OCI-M1 (cell line): ENCODE measurements at regions not wholly inside any gene's neighbourhood (a gene's known extent, or its start where the extent isn't known, plus 50 kb on each side); places are given as distances from the start of the nearest gene placed in this dataset.

Source experiments
- DNase-seq: peaks from one replicate; lab custom pipeline; 2025; lab: John Stamatoyannopoulos, UW

GRCh38 chr4:43345323-43345925 lies 452.9 kb downstream of the GRXCR1 start:
- DNase-seq = no peak

GRCh38 chr4:43348591-43348990 lies 456.1 kb downstream of the GRXCR1 start:
- no peak for DNase-seq

DNA sequence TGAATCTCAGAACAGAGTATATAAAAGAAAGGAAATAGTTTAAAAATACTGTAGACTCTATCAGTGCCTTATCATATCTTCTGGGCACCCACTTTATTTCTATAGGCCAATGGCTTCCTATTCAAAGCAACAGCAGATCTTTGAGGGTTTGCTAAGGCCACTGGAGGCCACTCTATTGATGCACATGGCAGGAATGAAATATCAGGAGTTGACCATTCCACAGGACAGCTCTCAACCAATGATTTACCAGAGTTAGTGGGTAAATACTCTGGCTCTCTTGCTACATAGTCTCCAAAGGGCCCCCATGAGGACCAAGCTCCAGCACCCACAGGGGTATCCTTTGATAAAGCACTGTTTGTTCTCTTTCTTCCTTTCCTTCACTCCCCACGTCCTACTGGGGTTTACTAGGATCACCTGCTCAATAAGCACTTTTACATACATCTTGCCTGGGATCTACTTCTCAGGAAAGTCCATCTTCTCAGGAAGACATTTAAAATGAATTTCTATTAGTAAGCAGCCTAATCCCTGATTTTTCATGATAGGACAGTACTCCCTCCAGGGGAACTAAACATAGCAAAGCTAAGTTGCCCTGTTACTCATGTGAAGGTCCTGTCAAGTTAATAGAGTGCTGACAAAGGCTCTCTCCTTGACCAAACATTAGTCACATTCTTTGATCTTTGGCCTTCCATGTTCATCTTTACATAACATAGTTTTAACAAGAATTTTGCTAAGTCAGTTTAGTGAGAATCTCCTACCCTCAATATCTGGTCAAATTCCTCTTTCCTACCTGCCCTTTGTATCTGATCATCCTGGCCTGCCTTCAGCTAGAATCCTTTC lies 459.7 kb downstream of the GRXCR1 start:
- DNase-seq = no peak

GRCh38 chr4:43352859-43353258 lies 460.3 kb downstream of the GRXCR1 start:
- no peak for DNase-seq

DNA sequence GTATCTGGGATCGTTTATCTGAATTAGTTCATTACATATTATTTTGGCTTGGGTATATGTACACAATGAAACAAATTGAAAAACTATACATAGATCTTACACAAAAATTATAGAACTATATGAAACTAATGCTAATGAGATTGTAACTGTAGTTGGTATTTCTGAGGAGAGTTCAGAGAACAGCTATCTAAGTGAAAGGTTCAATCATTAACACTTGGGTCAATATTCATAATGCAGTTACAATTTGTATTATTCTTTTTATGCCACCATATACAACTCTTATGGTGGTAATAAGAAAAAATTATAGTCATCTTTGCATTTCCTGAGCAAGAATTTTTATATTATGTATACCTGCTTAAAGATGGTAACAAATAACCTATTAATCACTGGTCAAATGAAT lies 461.0 kb downstream of the GRXCR1 start:
- no peak for DNase-seq

GRCh38 chr4:43356786-43357185 lies 464.3 kb downstream of the GRXCR1 start:
- no peak for DNase-seq

DNA sequence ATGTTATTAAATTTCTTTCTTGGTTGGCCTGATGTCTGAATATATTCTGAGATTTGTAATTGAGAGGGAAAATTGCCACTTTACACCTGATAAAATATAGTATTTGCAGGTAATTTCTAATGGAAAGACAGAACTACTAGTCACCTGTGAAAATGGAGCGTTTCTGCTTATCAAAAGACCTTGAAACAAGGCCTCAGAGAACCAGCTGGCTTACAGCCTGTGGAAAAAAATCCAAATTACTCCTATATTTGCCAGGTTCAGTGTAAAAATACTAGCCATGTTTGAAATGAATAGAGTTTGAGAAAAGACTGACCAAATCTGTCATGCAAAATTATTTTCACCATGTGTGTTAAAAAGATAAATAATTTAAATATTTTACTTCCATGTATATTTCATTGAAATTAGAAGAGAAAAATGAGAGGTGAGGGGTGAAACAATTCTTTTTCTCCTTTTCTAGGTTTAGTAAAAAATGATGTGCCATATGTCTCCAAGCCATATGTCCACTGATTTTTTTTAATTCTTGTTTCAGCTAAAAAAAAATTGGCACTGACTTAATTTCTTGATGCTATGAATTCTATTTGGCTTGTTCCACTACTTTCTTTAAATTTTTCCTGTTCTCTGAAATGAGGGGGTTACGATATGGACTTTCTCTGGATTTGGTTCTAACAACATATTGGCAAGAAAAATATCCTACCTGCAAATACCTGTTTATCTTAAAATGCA lies 464.9 kb downstream of the GRXCR1 start:
- no peak for DNase-seq

GRCh38 chr4:43360296-43360695 lies 467.8 kb downstream of the GRXCR1 start:
- DNase-seq = no peak

DNA sequence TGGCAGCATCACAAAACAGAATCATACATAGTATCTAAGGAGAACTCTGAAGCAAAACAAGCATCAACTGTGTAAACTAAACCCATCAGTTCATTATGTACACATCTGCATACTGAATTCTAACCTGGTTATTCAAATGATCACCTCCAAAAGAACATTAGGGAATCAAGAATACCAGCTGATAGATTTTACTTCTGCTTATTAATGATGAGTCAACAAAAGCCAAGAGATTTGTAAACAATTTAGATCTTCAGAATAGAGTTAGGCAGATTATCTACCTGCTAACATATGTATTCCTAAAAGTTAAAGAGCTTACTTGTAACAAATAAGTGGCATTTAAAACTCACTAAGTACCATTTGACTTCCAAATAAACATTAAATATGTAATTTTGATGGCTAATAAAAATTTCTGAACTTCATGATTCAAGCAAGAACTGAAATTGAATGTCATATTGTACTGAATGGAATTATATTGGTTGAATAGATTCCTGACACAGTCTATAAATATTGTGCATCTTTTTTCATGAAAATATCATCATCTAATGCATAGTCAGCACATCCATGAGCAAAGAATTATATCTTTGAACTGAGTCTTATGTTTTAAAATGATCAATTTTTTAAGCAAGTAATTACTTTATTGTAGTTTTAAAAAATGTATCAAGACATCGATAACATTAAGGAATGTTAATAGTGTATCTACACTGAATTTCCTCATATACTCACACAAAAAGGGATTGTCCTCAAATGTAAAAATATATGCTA lies 470.5 kb downstream of the GRXCR1 start:
- no peak for DNase-seq

- DNase-seq = no peak
Measured at GRCh38 chr4:43369036-43369594, 476.6 kb downstream of the GRXCR1 start.

DNA sequence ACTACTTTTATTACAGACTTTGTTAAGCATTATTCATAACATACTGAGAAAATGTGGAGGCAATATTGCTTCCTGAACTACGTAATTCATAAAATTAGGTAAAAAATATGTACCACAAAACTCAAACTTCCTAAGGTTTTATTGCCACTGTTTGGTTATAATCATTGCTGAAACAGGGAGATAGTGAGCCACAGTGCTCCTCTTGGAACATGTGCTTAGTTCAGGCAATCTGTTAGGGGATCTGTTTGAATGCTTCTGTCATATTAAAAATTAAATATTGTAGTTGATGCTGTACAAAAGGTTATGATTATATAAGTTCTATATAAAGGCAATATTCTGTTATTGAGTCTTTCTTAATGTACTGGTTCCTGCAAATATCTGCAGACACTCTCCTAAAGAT lies 480.7 kb downstream of the GRXCR1 start:
- no peak for DNase-seq

GRCh38 chr4:43374216-43374751 lies 481.8 kb downstream of the GRXCR1 start:
- no peak for DNase-seq

DNA sequence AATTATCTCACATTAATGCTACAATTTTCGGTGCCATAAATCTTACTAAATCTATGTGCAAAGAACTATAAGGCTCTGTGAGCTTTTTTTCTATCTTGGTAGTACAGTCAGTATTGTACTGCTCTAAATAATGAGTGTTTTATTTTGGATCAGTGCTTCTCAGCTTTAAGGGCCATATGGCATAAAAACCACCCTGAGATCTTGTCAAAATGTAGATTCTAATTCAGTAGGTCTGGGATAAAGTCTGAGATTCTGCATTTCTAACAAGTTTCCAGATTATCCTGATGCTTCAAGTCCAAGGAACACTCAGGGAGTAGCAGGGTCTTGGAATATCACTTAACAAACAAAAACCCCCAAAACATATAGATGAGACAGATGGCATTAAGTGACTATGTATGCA lies 486.5 kb downstream of the GRXCR1 start:
- no peak for DNase-seq

- no peak for DNase-seq
Measured at GRCh38 chr4:43380093-43380492, 487.6 kb downstream of the GRXCR1 start.

DNA sequence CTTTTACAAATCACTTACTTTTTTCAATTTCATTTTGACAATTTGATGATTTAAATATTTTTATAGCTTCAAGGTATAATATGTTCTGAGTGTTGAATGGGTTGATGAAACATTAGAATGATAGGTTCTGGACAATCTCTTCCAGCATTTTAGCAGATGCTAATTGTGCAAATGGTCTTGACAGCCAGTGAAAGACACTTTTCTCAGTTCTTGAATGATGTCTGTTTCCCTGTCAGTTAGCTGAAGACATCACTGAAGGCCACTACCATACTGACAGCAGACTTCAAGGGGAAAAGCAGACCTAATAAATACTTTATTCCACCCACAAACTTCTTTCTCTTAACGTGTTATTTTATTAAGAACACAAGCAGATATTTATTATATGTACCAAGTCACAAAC lies 498.6 kb downstream of the GRXCR1 start:
- no peak for DNase-seq

DNA sequence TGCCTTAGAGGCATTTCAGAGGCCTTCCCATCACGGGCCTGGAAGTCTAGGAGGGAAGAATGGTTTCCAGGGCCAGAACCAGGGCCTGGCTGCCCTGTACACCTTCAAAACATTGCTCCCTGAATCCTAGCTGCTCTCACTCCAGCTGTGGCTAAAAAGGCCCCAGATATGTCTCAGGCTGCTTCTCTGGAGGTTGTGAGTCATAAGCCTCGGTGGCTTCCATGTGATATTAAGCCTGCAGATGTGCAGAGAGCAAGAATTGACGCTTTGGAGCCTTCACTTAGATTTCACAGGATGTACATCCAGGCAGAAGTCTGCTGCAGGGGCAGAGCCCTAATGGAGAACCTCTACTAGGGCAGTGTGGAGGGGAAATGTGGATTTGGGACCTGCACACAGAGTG lies 502.5 kb downstream of the GRXCR1 start:
- DNase-seq = no peak

DNA sequence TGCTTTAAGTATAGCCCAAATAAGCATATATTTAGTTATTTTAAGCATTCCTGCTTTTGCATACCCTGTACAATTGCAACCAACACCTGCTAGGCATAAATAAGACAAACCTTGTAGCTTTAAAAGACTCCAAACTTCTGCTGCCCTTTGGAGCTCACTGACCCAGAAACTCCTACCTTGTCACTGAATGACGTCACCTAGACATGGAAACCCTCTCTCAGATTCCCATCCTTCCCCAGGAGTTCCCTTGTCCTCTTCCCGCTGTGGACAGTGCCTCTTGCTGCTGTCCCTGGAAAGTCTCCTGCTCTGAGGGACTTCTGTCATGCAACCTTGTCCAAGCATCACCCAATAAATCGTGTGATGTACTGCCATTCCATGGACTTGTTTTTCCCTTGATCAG lies 507.2 kb downstream of the GRXCR1 start:
- DNase-seq = no peak

- DNase-seq = no peak
Measured at GRCh38 chr4:43402393-43402792, 509.9 kb downstream of the GRXCR1 start.

DNA sequence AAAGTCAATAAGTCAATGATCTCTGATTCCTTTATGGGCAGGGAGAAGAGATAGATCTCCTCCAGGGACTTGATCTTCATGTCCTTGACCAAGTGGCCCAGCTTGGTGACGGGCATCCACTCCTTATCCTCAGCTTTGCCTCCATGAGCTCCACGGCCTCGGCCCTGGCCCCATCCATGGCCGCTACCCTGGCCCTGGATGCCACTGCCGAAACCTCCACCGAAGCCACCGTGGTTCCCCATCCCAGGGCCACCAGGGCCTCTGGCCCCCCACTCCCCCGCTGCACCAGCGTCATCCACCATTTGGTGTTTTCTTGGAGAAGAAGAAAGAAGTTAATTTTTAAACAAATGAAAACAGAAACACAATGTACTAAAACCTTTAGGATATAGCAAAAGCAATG lies 518.1 kb downstream of the GRXCR1 start:
- no peak for DNase-seq

DNA sequence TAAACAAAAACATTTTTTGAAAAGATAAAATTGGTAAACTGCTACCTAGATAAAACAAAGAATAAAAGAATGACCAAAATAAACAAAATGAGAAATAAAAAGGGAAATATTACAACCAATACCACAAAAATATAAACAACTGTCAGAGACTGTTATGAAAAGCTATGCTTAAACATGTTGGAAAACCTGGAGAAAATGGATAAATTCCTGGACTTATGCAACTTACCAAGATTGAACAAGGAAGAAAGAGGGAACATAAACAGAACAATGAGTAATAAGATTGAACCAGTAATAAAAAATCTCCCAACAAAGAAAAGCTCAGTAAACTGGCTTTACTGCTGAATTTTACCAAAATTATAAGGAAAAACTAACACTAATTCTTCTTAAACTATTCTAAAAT lies 518.7 kb downstream of the GRXCR1 start:
- no peak for DNase-seq

DNA sequence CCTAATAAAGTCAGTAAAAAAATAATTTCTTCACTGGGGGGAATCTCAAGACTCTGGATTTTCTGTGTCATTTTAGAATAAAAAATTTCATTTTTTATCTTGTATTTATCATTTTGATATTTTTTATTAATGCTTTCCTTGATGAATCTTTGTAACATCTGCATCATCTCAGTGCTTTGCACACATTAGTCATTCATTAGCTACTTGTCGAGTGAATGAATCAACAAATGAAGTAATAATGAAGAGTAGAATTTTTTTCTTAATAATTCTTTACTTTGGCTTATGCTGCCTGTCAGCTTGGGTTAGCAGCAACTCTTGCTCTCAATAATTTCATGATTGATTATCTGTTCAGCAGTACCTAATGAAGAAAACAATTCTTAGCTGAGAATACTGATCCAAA lies 530.8 kb downstream of the GRXCR1 start:
- no peak for DNase-seq

DNA sequence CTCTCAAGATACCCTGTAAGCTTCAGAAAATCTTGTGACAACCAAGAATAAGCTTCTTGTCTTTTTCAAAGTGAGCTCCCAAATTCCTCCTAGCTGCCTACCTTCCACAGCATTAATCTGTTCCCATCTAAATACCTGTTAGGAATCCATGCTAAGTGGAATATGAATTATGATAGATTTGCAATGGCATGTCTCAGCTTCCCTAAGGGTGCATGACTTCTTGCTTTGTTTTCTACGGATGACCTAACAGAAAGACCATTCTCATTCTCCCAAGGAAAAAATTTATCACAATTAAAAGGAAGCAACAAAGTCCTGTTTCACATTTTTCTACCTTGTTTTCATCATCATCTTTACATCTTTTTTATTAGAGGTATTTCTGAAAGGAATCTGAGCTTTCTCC lies 532.7 kb downstream of the GRXCR1 start:
- DNase-seq = no peak
